ENCODE measurements at regions not wholly inside any gene's neighbourhood (a gene's known extent, or its start where the extent isn't known, plus 50 kb on each side); places are given as distances from the start of the nearest gene placed in this dataset.

DNA sequence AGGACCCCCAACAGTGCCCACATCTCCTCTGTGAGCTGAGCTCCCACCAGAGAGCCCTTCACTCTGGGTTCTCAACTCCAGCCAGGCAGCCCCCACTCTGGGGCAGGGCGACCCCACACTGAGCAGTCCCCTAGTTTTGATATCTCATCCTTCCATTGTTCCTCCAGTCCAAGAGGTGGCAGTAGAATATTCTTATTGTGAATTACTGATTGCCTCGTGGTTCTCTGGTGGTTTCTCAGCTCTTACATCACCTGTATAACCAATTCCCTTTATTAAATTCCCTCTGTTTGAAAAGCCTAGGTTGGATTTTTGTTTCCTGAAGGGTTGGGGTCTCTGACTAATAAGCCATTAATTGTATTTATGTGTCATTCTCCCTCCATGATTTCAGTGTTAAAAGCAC, 407.5 kb downstream of the SETD4 start:
- ATAC-seq (no peak), DNase-seq (ENCODE audit: low spot score) (no peak)

GRCh38 chr21:35652196-35652595, 408.1 kb downstream of the SETD4 start:
- no peak for ATAC-seq

GRCh38 chr21:35651196-35651595, 409.1 kb downstream of the SETD4 start:
- no peak for DNase-seq (ENCODE audit: low spot score)

More at GRCh38 chr21:35652196-35652595, 408.1 kb downstream of the SETD4 start:
- DNase-seq (ENCODE audit: low spot score) = no peak

GRCh38 chr21:35649186-35649585, 411.1 kb downstream of the SETD4 start:
- ATAC-seq = no peak
- no peak for DNase-seq (ENCODE audit: low spot score)

More at GRCh38 chr21:35651196-35651595, 409.1 kb downstream of the SETD4 start:
- no peak for ATAC-seq

GRCh38 chr21:35648512-35648911, 411.8 kb downstream of the SETD4 start:
- ATAC-seq (peak; percentile 90), DNase-seq (ENCODE audit: low spot score) (peak; percentile 54)

- ATAC-seq (no peak), DNase-seq (ENCODE audit: low spot score) (no peak)
These were observed 413.7 kb downstream of the SETD4 start for GRCh38 chr21:35646606-35647005.

DNA sequence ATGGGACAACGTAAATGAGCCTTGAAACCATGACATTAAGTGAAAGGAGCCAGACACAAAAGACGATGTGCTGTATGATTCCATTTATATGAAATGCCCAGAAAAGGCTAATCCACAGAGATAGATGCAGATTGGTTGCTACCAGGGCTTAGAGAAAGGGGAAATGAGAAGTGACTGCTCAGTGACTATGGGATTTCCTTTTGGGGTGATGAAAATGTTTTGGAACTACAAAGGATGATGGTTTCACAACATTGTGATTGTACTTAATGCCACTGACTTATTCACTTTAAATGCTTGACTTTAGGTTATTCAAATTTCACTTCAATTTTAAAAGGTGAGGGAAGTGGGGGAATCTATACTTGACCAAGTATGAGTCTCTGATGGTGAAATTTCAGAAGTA, 414.3 kb downstream of the SETD4 start:
- DNase-seq (ENCODE audit: low spot score) (no peak), ATAC-seq (no peak)

DNA sequence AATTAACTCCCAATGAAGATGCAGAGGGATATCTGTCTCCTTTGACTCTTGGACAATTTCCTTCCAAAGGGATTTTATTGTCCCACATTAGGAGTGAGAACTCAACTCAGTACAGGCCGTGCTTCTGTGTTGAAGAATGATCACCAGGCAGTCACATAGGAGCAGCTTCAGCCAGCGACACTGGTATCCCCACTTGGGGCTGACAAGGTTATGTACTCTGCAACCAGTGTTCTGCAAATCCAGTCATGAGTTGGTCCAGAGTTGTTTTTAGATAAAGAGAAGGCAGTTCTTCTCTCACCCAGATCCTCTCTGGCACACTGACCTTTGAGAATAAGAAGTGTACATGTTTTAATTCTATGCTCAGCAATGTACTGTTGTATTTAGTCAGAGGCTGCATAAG, 415.8 kb downstream of the SETD4 start:
- no peak for ATAC-seq
- DNase-seq (ENCODE audit: low spot score) = no peak

- no peak for ATAC-seq
These were observed 417.1 kb downstream of the SETD4 start for GRCh38 chr21:35643176-35643575.

DNA sequence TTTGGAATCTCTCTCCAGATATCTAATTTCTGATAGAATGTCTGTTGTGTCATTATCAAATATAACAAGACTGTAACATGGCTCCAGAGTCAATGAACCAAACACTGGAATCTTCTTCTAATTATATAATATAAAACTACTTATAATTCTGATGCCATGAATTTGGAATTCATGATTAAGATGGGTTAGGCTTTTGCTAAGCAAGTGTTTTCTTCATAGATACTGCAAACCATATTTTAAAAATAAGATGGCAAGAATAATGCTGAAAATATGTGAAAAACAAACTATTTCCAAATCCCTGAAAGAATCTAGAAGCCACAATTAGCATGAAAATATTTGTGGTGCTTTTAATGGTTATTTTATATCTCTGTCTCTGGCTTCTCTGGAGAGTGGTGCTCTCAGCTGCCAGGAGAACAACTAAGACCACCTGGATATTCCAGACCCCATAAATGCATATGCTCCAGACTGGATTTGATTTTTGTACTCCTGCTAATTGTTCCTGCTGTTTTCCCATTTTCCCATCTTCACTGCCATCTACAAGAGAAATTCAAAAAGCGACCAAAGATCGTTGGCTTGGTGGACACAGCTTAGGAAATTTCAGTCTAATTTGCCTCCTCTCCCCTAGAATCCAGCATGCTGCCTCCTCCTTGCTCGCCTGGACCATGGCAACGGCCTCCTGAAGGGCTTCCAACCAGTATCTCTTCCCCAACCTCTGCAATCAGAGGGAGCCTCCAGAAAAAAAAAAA, 418.9 kb downstream of the SETD4 start:
- ATAC-seq = no peak
- DNase-seq (ENCODE audit: low spot score) = no peak

More at GRCh38 chr21:35643176-35643575, 417.1 kb downstream of the SETD4 start:
- no peak for DNase-seq (ENCODE audit: low spot score)

- ATAC-seq = no peak
- no peak for DNase-seq (ENCODE audit: low spot score)
These were observed 422.9 kb downstream of the SETD4 start for GRCh38 chr21:35637431-35637830.

GRCh38 chr21:35635994-35636393, 424.3 kb downstream of the SETD4 start:
- DNase-seq (ENCODE audit: low spot score) = no peak
- no peak for ATAC-seq

DNA sequence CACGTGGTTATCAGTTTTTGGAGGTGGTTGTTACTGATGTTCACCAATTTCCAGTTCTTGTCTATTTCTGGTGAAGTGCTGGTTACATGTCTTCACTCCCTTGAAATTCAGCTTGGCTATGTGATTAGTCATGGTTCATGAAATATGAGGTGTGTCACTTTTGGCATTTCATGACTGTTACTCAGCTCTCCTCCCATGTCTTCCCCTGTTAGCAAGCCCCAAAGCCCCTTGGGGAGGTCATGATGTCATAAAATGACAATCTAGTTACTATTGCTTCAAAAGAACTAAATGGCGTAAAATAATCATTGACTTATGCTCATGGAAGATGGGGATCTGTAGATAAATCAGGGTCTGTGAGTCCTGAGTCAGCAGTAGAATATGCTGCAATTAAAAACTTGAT, 425.1 kb downstream of the SETD4 start:
- no peak for DNase-seq (ENCODE audit: low spot score)
- no peak for ATAC-seq

- ATAC-seq (no peak), DNase-seq (ENCODE audit: low spot score) (no peak)
These were observed 426.8 kb downstream of the SETD4 start for GRCh38 chr21:35633501-35633900.

- DNase-seq (ENCODE audit: low spot score) = no peak
- ATAC-seq = no peak
These were observed 427.6 kb downstream of the SETD4 start for GRCh38 chr21:35632711-35633110.

GRCh38 chr21:35628316-35628715, 432.0 kb downstream of the SETD4 start:
- DNase-seq (ENCODE audit: low spot score) = no peak

GRCh38 chr21:35627462-35627861, 432.9 kb downstream of the SETD4 start:
- ATAC-seq = no peak

More at GRCh38 chr21:35628316-35628715, 432.0 kb downstream of the SETD4 start:
- ATAC-seq = no peak

GRCh38 chr21:35625576-35625975, 434.8 kb downstream of the SETD4 start:
- ATAC-seq = no peak
- DNase-seq (ENCODE audit: low spot score) = no peak

More at GRCh38 chr21:35627462-35627861, 432.9 kb downstream of the SETD4 start:
- DNase-seq (ENCODE audit: low spot score) = no peak

DNA sequence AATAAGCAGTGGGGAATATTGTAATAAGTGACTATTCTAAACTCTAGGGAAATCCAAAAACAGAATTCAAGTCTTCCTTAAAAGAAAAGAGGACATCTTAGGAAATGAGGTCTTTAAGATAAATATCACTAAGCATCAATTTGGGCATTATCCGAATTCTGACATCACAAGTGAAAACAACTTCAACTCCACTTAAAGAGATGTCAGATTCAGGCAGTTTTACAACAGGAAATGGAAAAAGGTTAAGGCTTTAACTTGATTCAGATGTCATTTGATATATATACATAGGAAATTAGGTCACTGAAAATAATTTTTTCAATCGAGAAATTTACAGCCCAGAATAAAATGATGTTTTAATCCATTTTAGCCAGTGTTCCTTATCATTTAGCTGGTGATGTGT, 435.4 kb downstream of the SETD4 start:
- ATAC-seq (no peak), DNase-seq (ENCODE audit: low spot score) (no peak)

- DNase-seq (ENCODE audit: low spot score) (no peak), ATAC-seq (no peak)
These were observed 437.7 kb downstream of the SETD4 start for GRCh38 chr21:35622612-35623011.

DNA sequence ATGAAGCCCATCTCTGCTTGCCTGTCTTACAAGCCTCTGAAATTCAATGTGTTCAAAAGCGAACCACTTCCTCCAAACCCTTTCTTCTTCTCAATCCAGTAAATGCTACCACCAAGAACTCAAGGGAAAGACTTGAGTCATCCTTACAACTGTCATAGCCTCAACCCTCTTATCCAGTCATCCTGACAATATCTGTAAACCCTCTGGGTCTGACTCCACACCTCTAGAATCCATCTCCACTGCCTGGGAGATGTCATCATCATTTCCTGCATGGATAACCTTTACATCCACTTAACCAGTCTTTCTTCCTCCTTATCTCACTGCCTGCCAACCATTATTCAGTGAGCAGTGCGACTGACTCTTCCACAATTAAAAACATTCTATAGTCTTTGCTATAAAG, 441.1 kb downstream of the SETD4 start:
- DNase-seq (ENCODE audit: low spot score) = no peak
- no peak for ATAC-seq

GRCh38 chr21:35617491-35617890, 442.8 kb downstream of the SETD4 start:
- DNase-seq (ENCODE audit: low spot score) (no peak), ATAC-seq (no peak)

DNA sequence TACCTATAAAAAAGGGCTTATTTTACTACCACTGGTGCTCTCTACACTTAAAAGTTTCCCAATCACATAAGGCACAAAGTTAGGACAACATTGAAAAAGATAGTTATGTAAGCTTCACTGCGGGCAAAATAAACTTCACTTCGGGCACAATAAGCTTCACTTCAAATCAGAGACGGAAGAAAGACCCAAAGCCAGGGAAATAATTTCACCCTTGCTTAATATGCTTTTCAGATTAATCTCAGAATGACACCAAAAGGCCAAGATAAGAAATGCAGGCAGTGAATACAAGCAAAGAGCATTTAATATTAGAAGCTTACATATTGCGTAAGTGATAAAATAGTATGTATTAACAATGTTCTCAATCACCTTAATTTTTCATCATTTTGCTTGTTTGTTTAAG, 444.2 kb downstream of the SETD4 start:
- ATAC-seq (peak; percentile 58), DNase-seq (ENCODE audit: low spot score) (no peak)
